Activated CD4-positive, alpha-beta T cell treated with anti-CD3 and anti-CD28 coated beads, Interleukin-2, amount 50 U/mL, for 48 hours (primary cell): ENCODE measurements at regions not wholly inside any gene's neighbourhood (a gene's known extent, or its start where the extent isn't known, plus 50 kb on each side); places are given as distances from the start of the nearest gene placed in this dataset.
"Not testable (repeated sequence)": the region's sequence is repeated elsewhere in the genome, so short reads cannot be mapped to it uniquely, and the experiment has no call there.

Experiments used
- DNase-seq, 2 experiments: peaks; one replicate each; pipeline ENCODE4 v3.0.0-alpha.2; 2020

DNA sequence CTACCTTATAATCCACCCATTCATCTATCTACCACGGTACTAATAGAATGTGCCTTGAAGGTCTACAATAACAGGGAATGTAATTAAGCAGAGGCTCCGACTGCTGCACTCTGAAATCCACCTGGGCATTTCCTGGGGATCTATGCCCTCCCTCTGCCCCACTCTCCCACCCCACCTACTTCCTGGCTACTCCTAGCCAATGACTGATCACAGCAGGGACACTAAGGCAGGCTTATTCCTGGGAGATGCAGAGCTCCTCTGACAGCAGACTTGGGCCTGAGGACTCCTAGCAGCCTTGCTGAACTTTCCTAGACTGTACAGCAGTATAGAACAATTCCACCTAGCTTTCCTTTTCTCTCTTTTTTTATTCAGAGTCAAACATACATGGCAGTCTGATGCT lies 91.1 kb upstream of the DHRS4 start:
- DNase-seq, result no peak

DNA sequence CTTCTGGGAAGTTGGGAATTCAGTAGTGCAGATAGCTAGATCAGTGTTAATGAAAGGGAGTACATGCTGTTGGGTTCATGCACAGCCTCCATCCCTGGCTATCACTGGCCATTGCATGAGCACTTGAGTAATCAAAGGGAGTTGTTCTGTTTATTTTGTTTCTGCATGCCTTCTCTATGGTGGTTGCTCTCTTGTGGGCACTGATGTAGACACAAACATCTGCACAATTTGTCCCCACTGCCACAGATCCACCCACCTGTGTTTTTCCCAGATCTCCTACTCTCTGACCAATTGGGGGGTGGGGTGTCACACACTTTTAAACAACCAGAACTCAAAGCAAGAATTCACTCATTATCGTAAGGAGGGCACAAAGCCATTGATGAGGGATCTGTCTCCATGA lies 89.7 kb upstream of the DHRS4 start:
- DNase-seq, result no peak

DNA sequence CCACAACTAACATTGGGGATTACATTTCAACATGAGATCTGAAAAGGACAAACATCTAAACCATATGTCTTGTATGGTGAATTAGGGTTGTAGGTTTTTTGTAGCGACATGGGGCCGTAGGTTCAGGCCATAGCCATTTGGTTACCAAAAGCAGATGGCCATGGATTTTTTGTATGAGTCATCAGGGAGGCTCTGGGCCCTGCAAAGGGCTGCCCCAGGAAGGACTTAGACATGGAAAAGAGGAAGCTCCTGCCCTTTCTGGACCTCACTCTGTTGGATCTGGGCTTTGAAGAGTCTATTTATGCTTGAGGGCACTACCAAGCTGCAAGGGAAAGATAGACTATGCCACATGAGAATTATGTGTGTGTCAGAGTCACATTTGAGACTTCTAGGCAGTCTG lies 89.3 kb upstream of the DHRS4 start:
- no peak for DNase-seq

DNA sequence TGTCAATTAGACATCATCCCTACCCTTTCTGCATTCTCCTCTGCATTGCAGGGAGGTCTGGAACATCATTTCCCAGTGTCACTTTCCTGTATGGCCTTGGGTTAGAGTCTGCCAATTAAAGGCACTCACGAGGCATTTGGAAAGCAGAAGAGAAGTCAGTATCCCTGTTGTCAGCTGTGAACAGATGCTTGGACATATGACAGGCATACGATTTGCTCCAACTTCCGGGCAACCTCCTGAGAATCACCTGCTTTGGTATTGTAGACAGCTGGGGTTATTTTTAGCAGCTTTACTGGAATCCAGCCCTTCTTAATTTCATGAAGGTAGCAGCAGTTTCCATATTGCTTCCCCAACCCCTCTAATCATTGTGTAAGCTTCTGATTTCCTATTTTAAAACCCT lies 88.7 kb upstream of the DHRS4 start:
- DNase-seq, result no peak

DNA sequence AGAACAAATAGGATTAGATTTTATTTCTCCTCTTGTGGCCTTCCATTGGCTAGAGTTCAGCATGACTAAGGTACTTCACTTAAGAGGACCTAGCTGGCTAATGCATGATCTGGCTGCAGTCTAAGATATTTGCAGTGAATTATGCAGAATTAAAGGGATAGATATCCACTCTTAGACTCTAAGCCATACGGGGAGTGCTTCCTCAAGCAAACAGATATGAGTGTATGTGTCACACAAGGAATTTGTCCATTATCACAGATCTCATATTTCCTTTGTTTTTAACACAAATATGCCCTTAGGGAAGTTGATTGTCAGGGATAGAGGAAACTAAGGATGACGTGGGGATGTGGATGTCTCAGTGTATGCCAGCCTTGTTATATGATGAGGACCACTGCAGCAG lies 88.1 kb upstream of the DHRS4 start:
- no peak for DNase-seq

DNA sequence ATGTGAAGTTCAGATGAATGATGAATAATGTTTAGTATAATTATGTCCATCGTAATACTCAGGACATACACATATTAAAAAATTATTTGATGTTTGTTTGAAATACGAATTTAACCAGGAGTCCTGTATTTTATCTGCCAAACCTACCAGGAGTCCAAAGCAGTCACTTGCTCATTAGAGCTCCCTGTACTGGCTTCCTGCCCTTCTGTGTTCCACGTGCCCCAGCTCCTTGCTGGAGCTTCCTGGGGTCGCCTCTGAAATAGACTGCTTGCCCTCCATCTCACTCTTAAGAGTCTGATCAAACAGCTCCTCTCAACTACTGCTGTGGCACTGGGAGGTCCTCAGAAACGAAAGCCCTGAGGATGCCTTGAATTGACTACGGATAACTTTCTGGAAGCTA lies 87.3 kb upstream of the DHRS4 start:
- DNase-seq, result no peak

DNA sequence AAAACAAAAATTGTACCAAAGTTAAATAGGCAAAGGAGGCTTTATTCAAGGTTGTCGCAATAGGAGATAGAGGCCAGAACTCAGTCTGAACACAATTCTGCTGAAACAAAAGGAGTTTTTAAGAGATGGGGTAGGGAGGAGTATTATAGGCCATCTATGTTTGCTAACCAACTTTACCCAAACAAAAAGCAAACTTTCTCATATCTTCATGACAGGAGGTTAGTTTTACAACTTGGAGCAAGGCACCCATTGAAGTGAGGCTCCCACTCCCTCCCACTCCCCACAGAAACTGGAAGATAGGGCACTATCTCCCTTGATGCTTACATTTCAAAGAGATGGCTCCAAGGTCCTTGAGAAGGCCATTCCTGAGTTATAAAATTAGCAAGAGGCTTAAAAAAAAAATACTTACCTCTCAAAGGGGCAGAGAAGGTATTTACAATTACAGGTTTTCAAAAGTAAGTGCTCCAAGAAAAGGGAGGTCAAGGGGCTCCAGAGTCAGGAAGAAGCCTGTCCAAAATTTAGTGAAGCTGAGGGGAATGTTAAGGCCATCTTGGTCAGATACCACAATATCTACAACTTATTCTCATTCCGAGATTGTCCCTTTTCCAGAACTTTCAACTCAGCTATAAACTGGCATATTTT lies 84.4 kb upstream of the DHRS4 start:
- DNase-seq, result no peak

DNA sequence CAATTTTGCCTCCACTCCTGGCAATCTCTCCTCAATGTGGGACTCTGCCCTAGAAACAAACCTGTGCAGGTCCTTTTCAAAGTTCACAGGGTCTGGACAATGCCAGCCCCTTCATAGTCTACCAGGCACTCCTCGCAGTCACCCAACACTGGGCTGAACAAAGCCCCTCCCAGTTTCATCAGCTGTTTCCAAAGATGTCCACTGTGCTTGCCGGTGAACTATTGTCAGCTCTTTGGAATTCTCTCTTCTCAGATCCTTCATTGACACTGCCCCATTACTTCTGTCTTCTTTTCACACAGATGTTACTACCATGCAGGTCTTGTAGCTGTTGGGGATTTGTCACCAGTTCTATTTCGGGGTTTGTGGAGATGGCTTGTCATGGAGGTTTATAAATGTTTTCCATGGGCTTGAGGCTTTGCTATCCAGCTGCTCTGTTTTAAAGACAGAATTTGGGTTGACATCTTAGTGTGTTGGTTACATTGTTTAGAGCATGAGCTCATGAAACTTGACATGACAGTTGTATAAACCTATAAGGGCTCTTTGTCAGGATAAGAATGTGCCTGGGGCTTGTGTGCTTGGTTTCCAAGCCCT lies 77.3 kb upstream of the DHRS4 start:
- no peak for DNase-seq

DNA sequence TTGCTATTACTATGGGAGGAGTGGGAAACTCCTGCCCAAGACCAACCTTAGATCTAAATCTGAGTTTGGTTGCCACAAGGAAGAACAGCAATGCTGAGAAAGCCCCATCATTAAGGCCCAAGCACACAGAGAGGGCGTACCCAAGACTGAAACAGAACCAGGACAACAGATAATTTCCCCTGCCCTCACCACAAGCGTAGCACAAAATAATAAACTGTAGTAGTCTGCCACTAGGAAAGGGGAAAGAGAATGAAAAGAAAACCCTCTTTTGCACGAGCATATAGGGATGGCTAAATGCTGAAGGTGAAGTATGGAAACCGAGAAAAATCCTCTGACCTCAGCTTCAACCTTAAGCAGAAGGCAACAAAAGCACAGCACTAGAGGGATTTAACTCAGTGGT lies 76.5 kb upstream of the DHRS4 start:
- peak in 1 of 2 experiments; percentile 22 for DNase-seq

DNA sequence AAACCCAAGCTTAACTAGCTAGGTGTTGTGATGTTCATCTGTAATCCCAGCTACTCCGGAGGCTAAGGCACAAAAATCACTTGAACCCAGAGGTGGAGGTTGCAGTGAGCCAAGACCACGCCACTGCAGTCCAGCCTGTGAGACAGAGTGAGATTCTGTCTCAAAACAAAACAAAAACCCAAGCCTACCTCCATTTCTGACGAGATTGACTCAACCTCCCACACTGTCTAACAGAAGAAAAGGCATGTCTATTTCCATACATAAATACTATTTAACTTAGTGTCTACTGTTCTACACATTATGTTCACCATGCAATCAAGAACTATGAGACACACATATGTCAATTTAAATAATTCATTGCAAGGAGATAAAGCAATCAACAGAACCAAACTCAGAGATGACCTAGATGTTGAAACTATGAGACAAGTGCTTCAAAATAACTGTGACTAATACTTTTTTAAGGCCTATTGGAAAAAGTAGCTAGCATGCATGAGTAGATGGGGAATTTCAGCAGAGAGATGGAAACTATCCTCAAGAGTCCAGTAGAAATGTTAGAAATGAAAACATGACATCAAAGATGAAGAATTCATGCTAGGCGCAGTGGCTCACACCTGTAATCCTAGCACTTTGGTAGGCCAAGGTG lies 75.9 kb upstream of the DHRS4 start:
- peak; percentile 19 to 38 for DNase-seq

DNA sequence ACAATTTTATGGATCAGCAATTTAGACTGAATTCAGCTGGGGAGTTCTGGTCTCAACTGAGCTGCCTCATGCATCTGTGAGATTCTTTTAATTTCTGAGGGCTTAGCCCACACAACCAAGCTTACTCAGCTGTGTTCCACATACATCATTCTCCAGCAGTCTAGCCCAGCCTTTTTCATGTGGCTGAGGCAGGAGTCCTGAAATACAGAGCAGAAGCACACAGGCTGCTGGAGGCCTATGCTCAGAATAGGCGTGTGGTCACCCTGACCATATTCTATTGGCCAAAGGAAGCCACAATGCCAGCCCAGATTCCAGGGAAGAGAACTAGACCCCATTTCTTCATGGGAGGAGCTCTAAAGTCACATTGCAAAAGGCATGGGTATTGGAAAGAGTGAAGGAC lies 72.3 kb upstream of the DHRS4 start:
- DNase-seq, result no peak

DNA sequence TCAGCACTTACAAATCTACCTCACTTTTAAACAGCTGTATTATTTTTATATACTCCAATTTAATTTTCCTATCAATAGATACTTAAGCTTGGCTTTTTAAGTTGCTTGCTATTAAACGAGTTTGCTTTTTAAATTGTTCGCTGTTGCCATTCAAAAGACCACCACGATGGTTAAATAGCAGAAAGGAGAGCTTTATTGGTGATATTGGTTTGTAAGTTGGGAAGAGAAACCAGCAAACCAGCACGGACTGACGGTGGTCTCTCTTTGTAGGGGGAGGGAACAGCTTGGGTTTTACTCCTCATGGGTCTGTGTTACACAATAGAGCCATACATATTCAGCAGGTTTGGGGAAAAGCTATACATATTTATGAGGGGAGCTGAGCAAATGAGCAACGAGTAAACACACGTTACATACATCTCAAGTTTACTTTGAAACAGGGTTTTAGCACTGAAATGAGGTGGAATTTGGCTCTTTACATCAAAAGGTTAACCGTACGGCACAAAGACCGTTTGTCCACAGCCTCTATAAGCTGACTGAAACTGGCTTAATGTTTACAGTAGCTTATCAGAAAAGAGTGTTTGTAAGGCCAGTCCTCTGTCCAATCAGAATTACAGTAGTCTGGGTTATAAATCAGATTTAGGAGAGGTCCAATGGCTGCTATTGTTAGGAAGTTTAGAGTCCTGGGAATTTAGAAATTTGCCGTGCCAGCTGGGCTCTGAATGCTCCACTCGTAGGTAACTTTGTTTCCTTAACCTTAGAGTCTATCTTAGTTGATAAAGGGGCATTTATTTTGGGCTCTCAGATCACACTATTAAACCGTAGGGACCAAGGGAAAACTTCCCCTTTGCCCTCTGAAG lies 69.7 kb upstream of the DHRS4 start:
- DNase-seq, result no peak

DNA sequence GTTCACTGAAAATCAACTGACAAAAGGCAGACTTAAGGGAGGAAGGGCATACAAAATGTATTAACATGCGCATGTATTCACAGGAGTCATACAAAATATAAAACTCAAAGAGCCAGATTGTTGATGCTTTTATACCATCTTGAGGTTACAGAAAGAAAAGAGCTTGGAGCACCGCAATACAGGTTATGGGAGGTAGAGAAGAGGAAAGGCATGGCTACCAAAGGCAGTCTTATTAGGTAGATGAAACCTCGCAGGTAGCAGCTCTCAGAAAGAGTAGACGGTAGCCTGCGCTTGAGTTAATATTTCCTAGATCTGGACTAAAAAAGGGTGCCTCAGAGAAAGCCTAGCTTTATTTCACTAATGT lies 69.0 kb upstream of the DHRS4 start:
- no peak for DNase-seq

DNA sequence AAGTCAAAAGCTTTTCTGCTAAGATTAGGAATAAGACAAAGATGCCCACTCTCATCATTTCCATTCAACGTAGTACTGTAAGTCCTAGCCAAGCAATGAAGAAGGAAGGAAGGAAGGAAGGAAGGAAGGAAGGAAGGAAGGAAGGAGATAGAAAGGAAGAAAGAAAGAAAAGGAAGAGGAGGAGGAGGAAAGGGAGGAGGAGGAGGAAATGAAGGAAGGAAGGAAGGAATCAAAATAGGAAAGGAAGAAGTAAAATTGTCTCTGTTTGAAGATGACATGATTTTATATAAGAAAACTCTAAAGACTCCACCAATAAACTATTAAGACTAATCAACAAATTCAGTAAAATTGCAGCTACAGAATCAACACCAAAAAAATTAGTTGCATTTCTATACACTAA lies 66.0 kb upstream of the DHRS4 start:
- DNase-seq, result no peak

DNA sequence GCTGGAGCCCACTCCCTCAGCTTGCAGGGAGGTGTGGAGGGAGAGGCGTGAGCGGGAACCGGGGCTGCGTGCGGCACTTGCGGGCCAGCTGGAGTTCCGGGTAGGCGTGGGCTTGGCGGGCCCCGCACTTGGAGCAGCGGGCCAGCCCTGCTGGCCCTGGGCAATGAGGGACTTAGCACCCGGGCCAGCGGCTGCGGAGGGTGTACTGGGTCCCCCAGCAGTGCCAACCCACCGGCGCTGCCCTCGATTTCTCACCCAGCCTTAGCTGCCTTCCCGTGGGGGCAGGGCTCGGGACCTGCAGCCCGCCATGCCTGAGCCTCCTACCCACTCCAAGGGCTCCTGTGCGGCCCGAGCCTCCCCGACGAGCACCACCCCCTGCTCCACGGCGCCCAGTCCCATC lies 61.9 kb upstream of the DHRS4 start:
- not testable (repeated sequence) for DNase-seq

DNA sequence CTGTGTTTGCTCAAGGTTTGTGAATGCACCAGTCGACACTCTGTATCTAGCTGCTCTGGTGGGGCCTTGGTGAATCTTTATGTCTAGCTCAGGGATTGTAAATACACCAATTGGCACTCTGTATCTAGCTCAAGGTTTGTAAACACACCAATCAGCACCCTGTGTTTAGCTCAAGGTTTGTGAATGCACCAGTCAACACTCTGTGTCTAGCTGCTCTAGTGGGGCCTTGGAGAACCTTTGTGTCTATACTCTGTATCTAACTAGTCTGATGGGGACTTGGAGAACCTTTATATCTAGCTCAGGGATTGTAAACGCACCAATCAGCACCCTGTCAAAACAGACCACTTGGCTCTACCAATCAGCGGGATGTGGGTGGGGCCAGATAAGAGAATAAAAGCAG lies 61.3 kb upstream of the DHRS4 start:
- not testable (repeated sequence) for DNase-seq

DNA sequence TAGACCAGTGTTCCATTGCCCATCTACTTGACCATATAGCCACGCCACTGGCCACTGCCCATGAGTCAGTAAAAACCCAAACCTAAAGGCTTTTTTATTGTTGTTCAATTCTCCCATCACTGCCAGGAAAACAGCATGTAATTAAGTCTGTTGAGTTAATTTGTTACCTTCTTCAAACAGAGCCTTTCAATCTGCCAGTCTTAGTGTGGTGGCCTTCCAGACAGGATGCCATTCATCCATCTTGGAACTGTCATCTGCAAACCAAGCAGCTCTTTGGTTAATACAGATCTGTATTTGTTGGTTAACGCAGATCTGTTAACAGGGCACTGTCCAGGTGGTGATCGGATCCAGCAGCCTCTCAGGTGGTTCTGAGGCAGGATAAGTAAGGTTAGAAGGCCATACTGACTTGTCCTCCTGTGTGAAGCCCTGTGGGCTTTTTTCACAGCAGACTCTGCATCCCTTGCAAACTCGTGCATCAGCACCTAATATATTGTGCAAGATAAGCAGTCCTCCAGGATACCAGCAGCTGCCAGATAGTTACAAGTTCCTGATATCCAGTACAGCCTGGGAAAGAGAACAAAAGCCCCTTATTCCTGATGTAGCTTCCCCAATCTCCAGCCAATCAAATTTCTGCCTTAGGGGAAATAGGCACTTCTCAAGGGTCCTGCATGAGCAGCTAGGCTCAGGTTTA lies 59.1 kb upstream of the DHRS4 start:
- DNase-seq, result no peak

DNA sequence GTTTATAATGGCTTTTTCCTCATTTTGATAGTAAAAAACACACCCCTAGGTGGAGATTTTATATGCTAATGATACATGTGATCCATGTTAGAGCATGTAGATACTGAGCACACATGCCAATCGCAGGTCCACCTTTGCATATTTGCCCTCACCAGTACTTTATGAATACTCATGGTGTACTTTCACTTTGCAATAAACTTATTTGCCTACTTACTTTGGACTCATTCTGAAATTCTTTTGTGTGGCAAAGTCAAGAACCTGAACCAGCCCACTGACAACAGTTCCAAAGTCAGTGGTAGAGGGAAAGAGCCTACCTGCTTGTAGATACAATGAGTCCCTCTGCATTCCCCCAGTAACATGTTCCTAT lies 58.5 kb upstream of the DHRS4 start:
- no peak for DNase-seq

DNA sequence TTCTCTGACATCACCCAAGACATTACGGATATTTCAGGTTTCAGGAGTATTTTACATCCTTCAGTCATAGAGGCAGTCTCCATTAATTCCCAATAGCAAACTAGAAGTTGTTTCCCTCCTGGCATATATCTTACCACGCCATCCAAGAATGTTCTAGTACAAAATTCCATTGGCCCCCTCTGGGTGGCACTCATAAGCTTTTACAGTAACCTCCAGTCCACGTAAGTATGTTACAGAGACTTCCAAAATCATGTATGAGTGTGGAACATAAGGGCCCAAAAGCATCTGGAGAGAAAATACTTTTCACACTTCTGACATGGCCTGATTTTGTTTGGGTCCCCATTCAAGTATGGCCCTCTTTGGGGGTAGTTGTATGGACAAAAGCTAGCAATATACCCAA lies 58.1 kb upstream of the DHRS4 start:
- no peak for DNase-seq

DNA sequence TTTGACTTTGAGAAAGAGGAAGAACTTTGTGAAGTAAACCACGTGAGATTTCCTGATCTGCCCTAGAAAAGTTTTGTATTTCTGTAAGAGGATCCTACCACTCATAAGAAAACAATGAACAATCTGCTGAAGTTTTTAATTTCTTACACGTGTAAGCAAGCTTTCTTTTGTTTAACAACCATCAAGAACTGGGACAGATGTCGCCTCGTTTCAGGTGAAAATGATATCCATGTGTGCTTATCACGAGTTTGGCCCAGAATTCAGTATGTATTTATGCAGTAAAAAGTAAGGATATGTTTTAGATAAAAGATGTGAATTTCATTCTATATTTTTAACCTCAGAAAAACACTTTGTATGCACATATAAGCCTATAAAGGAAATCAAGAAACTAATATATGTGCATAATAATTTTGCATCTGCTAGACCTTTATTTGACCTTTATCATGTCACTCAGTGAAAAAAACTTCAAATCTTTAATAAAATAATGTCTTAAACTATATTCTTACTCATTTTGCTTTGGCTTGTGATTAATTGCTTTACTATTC lies 56.9 kb upstream of the DHRS4 start:
- no peak for DNase-seq

DNA sequence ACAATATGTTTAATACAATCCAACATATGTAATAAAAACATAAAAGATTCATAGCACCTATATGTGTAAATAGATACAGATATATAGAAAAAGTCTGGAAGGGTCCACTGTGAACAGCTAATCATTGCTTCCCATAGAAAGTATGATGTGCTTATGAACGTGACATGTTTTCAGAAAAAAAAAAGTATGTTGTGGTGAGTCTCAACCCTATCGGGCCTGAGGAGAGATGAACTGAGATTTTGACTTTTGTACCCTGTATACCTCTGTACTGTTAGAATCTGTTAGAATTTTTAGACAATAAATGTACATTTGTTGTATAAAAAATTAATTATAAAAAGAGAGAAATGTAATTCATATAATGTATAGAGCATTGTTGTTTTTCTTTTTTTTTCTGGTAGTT lies 56.3 kb upstream of the DHRS4 start:
- not testable (repeated sequence) for DNase-seq

DNA sequence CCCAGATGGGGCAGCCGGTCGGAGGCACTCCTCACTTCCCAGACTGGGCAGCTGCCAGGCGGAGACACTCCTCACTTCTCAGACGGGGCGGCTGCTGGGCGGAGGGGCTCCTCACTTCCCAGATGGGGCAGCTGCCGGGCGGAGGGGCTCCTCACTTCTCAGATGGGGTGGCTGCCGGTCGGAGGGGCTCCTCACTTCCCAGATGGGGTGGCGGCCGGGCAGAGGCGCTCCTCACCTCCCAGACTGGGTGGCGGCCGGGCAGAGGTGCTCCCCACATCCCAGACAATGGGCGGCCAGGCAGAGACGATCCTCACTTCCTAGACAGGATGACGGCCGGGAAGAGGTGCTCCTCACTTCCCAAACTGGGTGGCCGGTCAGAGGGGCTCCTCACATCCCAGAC lies 55.2 kb upstream of the DHRS4 start:
- DNase-seq, result not testable (repeated sequence)

DNA sequence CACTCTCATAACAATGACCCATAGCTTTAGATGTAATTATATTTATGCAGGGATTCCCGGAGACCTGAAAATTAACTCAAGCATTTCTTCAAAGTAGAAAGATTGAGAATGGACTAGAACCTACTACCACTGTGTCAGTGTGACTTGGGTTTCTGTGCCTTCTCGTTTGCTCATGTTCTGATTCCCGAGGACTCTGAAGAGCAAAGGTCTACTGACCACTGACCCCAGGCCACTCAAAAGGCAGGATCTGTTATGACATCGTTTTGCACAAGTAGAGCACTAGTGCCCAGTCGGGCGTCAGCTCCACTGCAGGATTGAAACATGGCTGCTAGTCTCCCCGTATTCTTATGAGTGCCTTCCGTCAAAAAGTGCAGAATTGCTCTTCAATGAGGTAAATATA lies 53.8 kb upstream of the DHRS4 start:
- DNase-seq, result no peak
